DND-41 (cell line): ENCODE measurements at regions not wholly inside any gene's neighbourhood (a gene's known extent, or its start where the extent isn't known, plus 50 kb on each side); places are given as distances from the start of the nearest gene placed in this dataset.

Source experiments
- ATAC-seq: fragments of 200-7000 bp; cut with Tn5 transposase; 3 replicates; pipeline ENCODE4 v1.9.1; 2021; ENCODE audit warnings: low read depth; ENCODE audit not compliant: insufficient read depth
- DNase-seq: peaks from one replicate; pipeline ENCODE4 v3.0.0-alpha.2; 2020
- H2AFZ ChIP-seq: 2 replicates; pipeline ENCODE4 v1.6.0; 2012; ENCODE audit warnings: low read depth, low read length
- H3K27ac ChIP-seq: 2 replicates; pipeline ENCODE4 v1.5.1; 2012; ENCODE audit warnings: low read length, inconsistent platforms
- H3K27me3 ChIP-seq: fragments of 200-600 bp; sonication (generic); 2 replicates; pipeline ENCODE4 v1.6.0; 2012; ENCODE audit warnings: low read length, mild to moderate bottlenecking, inconsistent platforms; ENCODE audit not compliant: insufficient read depth, poor library complexity
- H3K36me3 ChIP-seq: 2 replicates; pipeline ENCODE4 v1.5.1; 2012; ENCODE audit warnings: low read length, inconsistent platforms; ENCODE audit not compliant: insufficient read depth
- H3K4me1 ChIP-seq: 2 replicates; pipeline ENCODE4 v1.5.1; 2012; ENCODE audit warnings: mild to moderate bottlenecking, low read length; ENCODE audit not compliant: insufficient read depth
- H3K4me2 ChIP-seq: 2 replicates; pipeline ENCODE4 v1.6.0; 2012; ENCODE audit warnings: mild to moderate bottlenecking, moderate library complexity, low read length, inconsistent platforms; ENCODE audit not compliant: insufficient read depth
- H3K4me3 ChIP-seq, 2 experiments: fragments of 200-600 bp in 1 of 2; shearing (Covaris generic) in 1 of 2; 2 replicates each; pipeline ENCODE4 v1.5.1; 2012 to 2016; ENCODE audit warnings: inconsistent platforms in 2 of 2, low read length in 2 of 2, mild to moderate bottlenecking in 2 of 2, low read depth in 1 of 2, moderate library complexity in 1 of 2
- H3K79me2 ChIP-seq: 2 replicates; pipeline ENCODE4 v1.6.0; 2012; ENCODE audit warnings: low read length, inconsistent platforms; ENCODE audit not compliant: insufficient read depth
- H3K9ac ChIP-seq: 2 replicates; pipeline ENCODE4 v1.6.0; 2012; ENCODE audit warnings: low read depth, mild to moderate bottlenecking, inconsistent platforms, low read length, moderate library complexity
- H3K9me3 ChIP-seq: 2 replicates; pipeline ENCODE4 v1.5.1; 2012; ENCODE audit warnings: low read length, moderate library complexity, mild to moderate bottlenecking, inconsistent platforms; ENCODE audit not compliant: insufficient read depth, severe bottlenecking
- H4K20me1 ChIP-seq: 2 replicates; pipeline ENCODE4 v1.6.0; 2012; ENCODE audit warnings: low read length; ENCODE audit not compliant: insufficient read depth
- EZH2 ChIP-seq: IDR thresholded peaks from 3 replicates; pipeline ENCODE4 v1.6.1; 2012; ENCODE audit warnings: borderline replicate concordance, low read depth, mild to moderate bottlenecking, moderate library complexity, low read length, inconsistent platforms; ENCODE audit not compliant: severe bottlenecking
- TF ChIP-seq, protein P1 (sequence below): IDR thresholded peaks from 2 replicates; pipeline ENCODE4 v1.5.1; 2012; ENCODE audit warnings: borderline replicate concordance, low read length, moderate library complexity, mild to moderate bottlenecking; ENCODE audit not compliant: poor library complexity, severe bottlenecking; ENCODE audit errors: extremely low read depth

DNA sequence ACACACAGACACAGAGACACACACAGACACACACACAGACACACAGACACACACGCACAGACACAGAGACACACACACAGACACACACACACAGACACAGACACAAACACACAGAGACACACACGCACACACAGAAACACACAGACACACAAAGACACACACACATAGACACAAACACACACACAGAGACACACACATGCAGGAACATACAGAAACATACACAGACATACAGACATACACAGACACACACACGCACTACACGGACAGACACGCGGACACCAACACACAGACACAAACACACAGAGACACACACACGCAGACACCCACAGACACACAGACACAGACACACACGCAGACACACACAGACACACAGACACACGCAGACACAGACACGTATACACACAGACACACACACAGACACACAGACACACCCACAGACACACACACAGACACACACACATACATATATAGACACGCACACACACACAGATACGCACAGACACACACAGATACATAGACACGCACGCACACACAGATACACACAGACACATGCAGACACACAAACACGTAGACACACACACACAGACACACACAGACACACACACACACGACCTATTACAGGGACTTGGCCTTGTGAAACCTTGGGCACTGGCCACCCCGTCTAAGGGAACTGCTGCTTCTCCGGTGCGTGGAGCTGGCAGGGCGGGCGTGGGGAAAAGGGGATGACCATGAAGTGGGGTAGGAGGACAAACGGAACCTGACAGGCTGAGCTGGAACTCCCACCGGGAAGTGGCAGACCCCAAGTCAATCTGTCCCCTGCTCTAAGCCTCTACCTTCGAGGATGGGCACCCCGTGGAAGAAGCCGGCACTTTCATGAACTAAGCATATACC, 211.4 kb downstream of the TFCP2L1 start:
- H2AFZ ChIP-seq, result no peak overlapping the region
- H3K9me3 ChIP-seq, result no peaks in the 10 kb centered on the region
- peaks cover 5% of the 10 kb centered on the region; the same call in 1 of the 2 replicates for H4K20me1 ChIP-seq
- H3K9ac ChIP-seq, result no peak overlapping the region
- H3K4me1 ChIP-seq, result no peaks in the 10 kb centered on the region
- no peak overlapping the region for H3K4me2 ChIP-seq
- no peak overlapping the region for H3K4me3 ChIP-seq
- H3K27me3 ChIP-seq, result peaks cover 6% of the 10 kb centered on the region
- H3K79me2 ChIP-seq, result no peaks in the 10 kb centered on the region
- TF ChIP-seq, protein P1, sequence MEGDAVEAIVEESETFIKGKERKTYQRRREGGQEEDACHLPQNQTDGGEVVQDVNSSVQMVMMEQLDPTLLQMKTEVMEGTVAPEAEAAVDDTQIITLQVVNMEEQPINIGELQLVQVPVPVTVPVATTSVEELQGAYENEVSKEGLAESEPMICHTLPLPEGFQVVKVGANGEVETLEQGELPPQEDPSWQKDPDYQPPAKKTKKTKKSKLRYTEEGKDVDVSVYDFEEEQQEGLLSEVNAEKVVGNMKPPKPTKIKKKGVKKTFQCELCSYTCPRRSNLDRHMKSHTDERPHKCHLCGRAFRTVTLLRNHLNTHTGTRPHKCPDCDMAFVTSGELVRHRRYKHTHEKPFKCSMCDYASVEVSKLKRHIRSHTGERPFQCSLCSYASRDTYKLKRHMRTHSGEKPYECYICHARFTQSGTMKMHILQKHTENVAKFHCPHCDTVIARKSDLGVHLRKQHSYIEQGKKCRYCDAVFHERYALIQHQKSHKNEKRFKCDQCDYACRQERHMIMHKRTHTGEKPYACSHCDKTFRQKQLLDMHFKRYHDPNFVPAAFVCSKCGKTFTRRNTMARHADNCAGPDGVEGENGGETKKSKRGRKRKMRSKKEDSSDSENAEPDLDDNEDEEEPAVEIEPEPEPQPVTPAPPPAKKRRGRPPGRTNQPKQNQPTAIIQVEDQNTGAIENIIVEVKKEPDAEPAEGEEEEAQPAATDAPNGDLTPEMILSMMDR, result no peak
- TF ChIP-seq EZH2, result no peak
- no peak overlapping the region for H3K27ac ChIP-seq
- ATAC-seq (no peak), DNase-seq (no peak)
- no peaks in the 10 kb centered on the region for H3K36me3 ChIP-seq

- H3K27ac ChIP-seq, result no peak overlapping the region
- no peak overlapping the region for H2AFZ ChIP-seq
- TF ChIP-seq, protein P1, result no peak
- no peak for TF ChIP-seq EZH2
- H3K79me2 ChIP-seq, result no peaks in the 10 kb centered on the region
- ATAC-seq (no peak), DNase-seq (no peak)
- no peak overlapping the region for H3K4me2 ChIP-seq
- no peaks in the 10 kb centered on the region for H3K9me3 ChIP-seq
- no peak overlapping the region for H3K4me3 ChIP-seq
- no peak overlapping the region for H3K9ac ChIP-seq
- H4K20me1 ChIP-seq, result peaks cover 5% of the 10 kb centered on the region; the same call in 1 of the 2 replicates
- H3K36me3 ChIP-seq, result no peaks in the 10 kb centered on the region
- peaks cover 4% of the 10 kb centered on the region for H3K27me3 ChIP-seq
- H3K4me1 ChIP-seq, result no peaks in the 10 kb centered on the region
Observed at GRCh38 chr2:121074293-121074932, 210.6 kb downstream of the TFCP2L1 start.

DNA sequence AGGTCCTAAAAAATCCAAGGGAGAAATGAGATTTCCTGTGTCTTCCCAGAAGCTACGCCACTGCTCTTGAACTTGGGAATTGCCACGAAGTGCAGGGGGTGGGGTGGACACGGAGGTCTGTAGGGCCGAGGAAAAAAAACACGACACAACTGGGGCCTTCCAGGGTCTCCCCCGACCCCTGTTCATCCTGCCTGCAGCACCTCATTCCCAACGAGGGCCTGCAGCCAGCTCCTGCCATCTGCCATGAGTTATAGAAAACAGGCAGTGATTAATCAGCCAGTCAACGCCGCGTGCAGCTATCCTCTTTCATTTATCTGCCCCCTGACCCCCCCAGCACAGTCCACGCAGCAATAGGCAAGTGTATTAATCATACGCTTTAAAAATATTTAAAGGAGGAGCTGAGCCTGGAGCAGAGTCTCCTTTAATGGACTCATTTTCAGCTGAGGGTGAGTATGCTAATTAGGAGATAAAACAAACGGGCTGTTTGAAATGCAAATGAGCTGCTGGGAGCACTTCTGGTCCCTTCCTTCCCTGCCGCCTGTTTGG, 209.9 kb downstream of the TFCP2L1 start:
- H3K9me3 ChIP-seq, result no peaks in the 10 kb centered on the region
- peaks cover 4% of the 10 kb centered on the region for H3K27me3 ChIP-seq
- no peak overlapping the region for H3K4me3 ChIP-seq
- H3K4me1 ChIP-seq, result no peaks in the 10 kb centered on the region
- H4K20me1 ChIP-seq, result peaks cover 5% of the 10 kb centered on the region; the same call in 1 of the 2 replicates
- ATAC-seq (peak; percentile 64), DNase-seq (peak; percentile 68)
- TF ChIP-seq, protein P1, result no peak
- TF ChIP-seq EZH2, result no peak
- no peak overlapping the region for H3K27ac ChIP-seq
- H3K36me3 ChIP-seq, result no peaks in the 10 kb centered on the region
- no peak overlapping the region for H3K4me2 ChIP-seq
- H3K9ac ChIP-seq, result no peak overlapping the region
- H3K79me2 ChIP-seq, result no peaks in the 10 kb centered on the region
- H2AFZ ChIP-seq, result no peak overlapping the region
